ENCODE measurements at regions not wholly inside any gene's neighbourhood (a gene's known extent, or its start where the extent isn't known, plus 50 kb on each side); places are given as distances from the start of the nearest gene placed in this dataset.

- Histone ChIP-seq H3K9me3 (ENCODE audit: insufficient read depth, low read length) (no peaks in the 10 kb centered on the region), H3K27me3 (ENCODE audit: low read depth, low read length) (peaks cover 15% of the 10 kb centered on the region), H2AFZ (ENCODE audit: low read depth, low read length) (no peak overlapping the region), H3K36me3 (replicated peaks; ENCODE audit: low read depth, low read length) (no peaks in the 10 kb centered on the region), H3K4me3 (ENCODE audit: low read length) (no peak overlapping the region), H3K79me2 (ENCODE audit: low read length) (no peaks in the 10 kb centered on the region), H3K9ac (ENCODE audit: low read length) (no peak overlapping the region), H4K20me1 (ENCODE audit: insufficient read depth, low read length) (no peaks in the 10 kb centered on the region), H3K4me2 (ENCODE audit: low read length) (no peak overlapping the region), H3K4me1 (ENCODE audit: low read length) (peaks cover 34% of the 10 kb centered on the region), H3K27ac (ENCODE audit: low read length) (no peak overlapping the region)
- no peak for TF ChIP-seq EZH2phosphoT487 (IDR thresholded peaks at IDR 0.05; ENCODE audit: low read depth)
- TF ChIP-seq, protein P1, sequence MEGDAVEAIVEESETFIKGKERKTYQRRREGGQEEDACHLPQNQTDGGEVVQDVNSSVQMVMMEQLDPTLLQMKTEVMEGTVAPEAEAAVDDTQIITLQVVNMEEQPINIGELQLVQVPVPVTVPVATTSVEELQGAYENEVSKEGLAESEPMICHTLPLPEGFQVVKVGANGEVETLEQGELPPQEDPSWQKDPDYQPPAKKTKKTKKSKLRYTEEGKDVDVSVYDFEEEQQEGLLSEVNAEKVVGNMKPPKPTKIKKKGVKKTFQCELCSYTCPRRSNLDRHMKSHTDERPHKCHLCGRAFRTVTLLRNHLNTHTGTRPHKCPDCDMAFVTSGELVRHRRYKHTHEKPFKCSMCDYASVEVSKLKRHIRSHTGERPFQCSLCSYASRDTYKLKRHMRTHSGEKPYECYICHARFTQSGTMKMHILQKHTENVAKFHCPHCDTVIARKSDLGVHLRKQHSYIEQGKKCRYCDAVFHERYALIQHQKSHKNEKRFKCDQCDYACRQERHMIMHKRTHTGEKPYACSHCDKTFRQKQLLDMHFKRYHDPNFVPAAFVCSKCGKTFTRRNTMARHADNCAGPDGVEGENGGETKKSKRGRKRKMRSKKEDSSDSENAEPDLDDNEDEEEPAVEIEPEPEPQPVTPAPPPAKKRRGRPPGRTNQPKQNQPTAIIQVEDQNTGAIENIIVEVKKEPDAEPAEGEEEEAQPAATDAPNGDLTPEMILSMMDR (IDR thresholded peaks at IDR 0.05; ENCODE audit: low read depth, low read length): no peak
Measured at GRCh38 chr17:77779711-77780539, 178.6 kb upstream of the TNRC6C start.

- H3K9me3 ChIP-seq (ENCODE audit: insufficient read depth, low read length): no peaks in the 10 kb centered on the region
- TF ChIP-seq, protein P1 (IDR thresholded peaks at IDR 0.05; ENCODE audit: low read depth, low read length): no peak
- no peak overlapping the region for H3K4me2 ChIP-seq (ENCODE audit: low read length)
- no peak overlapping the region for H3K27ac ChIP-seq (ENCODE audit: low read length)
- H2AFZ ChIP-seq (ENCODE audit: low read depth, low read length): no peak overlapping the region
- H3K4me3 ChIP-seq (ENCODE audit: low read length): no peak overlapping the region
- H3K27me3 ChIP-seq (ENCODE audit: low read depth, low read length): peaks cover 21% of the 10 kb centered on the region
- H3K36me3 ChIP-seq (replicated peaks; ENCODE audit: low read depth, low read length): no peaks in the 10 kb centered on the region
- H3K79me2 ChIP-seq (ENCODE audit: low read length): no peaks in the 10 kb centered on the region
- H3K4me1 ChIP-seq (ENCODE audit: low read length): peaks cover 34% of the 10 kb centered on the region
- H3K9ac ChIP-seq (ENCODE audit: low read length): no peak overlapping the region
- H4K20me1 ChIP-seq (ENCODE audit: insufficient read depth, low read length): no peaks in the 10 kb centered on the region
Measured at GRCh38 chr17:77781536-77781935, 177.0 kb upstream of the TNRC6C start.

DNA sequence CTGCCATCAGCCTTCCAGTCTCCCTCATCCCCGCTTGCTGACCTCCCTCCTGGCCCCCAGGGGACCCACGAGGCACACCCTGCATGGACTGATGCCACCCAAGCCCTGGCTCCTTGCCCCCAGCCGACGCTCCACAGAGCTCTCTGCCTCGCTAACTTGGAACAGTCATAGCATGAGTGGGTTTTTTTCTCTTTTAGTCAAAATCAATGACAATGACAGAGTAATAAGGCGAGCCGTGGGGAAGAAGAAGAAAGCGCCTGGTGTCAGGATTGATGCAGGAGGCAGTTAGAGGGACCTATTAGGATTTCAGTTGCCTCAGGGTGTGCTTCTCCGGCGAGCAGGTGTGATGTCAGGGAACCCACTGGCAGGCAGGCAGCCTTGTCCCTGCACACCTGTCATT, 176.3 kb upstream of the TNRC6C start:
- peaks cover 27% of the 10 kb centered on the region for H3K27me3 ChIP-seq (ENCODE audit: low read depth, low read length)
- no peak overlapping the region for H3K4me3 ChIP-seq (ENCODE audit: low read length)
- H3K27ac ChIP-seq (ENCODE audit: low read length): no peak overlapping the region
- peak overlapping the region; percentile 14 for H3K4me2 ChIP-seq (ENCODE audit: low read length)
- no peaks in the 10 kb centered on the region for H3K9me3 ChIP-seq (ENCODE audit: insufficient read depth, low read length)
- H3K9ac ChIP-seq (ENCODE audit: low read length): no peak overlapping the region
- no peaks in the 10 kb centered on the region for H4K20me1 ChIP-seq (ENCODE audit: insufficient read depth, low read length)
- H3K36me3 ChIP-seq (replicated peaks; ENCODE audit: low read depth, low read length): no peaks in the 10 kb centered on the region
- TF ChIP-seq EZH2phosphoT487 (IDR thresholded peaks at IDR 0.05; ENCODE audit: low read depth): no peak
- TF ChIP-seq, protein P1 (IDR thresholded peaks at IDR 0.05; ENCODE audit: low read depth, low read length): no peak
- H3K79me2 ChIP-seq (ENCODE audit: low read length): no peaks in the 10 kb centered on the region
- H3K4me1 ChIP-seq (ENCODE audit: low read length): peaks cover 34% of the 10 kb centered on the region
- H2AFZ ChIP-seq (ENCODE audit: low read depth, low read length): no peak overlapping the region

DNA sequence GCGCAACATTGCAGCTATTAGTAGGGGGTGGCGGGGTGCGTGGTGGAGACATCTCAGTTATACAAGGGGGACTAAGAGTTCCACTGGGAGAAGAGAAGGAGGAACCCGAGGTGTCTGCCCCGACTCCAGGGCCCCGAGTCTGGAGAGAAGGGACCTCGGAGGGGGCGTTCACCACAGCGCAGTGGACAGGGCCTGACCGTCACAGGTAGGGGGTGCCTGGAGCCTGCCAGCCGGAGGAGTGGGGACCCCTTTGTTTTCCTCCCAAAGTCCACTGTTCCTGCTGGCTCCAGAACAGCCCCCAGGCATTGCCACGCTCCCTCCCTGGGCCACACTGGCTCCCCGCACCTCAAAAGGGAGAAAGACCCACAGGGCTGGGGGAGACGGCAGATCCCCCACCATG, 175.9 kb upstream of the TNRC6C start:
- peaks cover 34% of the 10 kb centered on the region for H3K4me1 ChIP-seq (ENCODE audit: low read length)
- TF ChIP-seq, protein P1 (IDR thresholded peaks at IDR 0.05; ENCODE audit: low read depth, low read length): no peak
- no peak for TF ChIP-seq EZH2phosphoT487 (IDR thresholded peaks at IDR 0.05; ENCODE audit: low read depth)
- H3K27ac ChIP-seq (ENCODE audit: low read length): no peak overlapping the region
- H4K20me1 ChIP-seq (ENCODE audit: insufficient read depth, low read length): no peaks in the 10 kb centered on the region
- no peak overlapping the region for H2AFZ ChIP-seq (ENCODE audit: low read depth, low read length)
- no peak overlapping the region for H3K9ac ChIP-seq (ENCODE audit: low read length)
- no peak overlapping the region for H3K4me3 ChIP-seq (ENCODE audit: low read length)
- no peaks in the 10 kb centered on the region for H3K9me3 ChIP-seq (ENCODE audit: insufficient read depth, low read length)
- H3K27me3 ChIP-seq (ENCODE audit: low read depth, low read length): peaks cover 31% of the 10 kb centered on the region
- no peaks in the 10 kb centered on the region for H3K79me2 ChIP-seq (ENCODE audit: low read length)
- H3K4me2 ChIP-seq (ENCODE audit: low read length): peak overlapping the region; percentile 14
- H3K36me3 ChIP-seq (replicated peaks; ENCODE audit: low read depth, low read length): no peaks in the 10 kb centered on the region

All from OCI-LY3 (cell line).